GM10266 (cell line): ENCODE measurements at regions not wholly inside any gene's neighbourhood (a gene's known extent, or its start where the extent isn't known, plus 50 kb on each side); places are given as distances from the start of the nearest gene placed in this dataset.
A peak's percentile ranks its signal among the peaks of the same experiment; 100 is the strongest.
"Not testable (repeated sequence)": the region's sequence is repeated elsewhere in the genome, so short reads cannot be mapped to it uniquely, and the experiment has no call there.

Source experiments
- DNase-seq: peaks from one replicate; pipeline ENCODE4 v3.0.0; 2012; ENCODE audit errors: extremely low spot score
- TF ChIP-seq, protein P1 (sequence below): IDR thresholded peaks from 2 replicates; pipeline ENCODE4 v1.5.1; 2012; ENCODE audit warnings: mild to moderate bottlenecking, low read depth; ENCODE audit not compliant: control insufficient read depth, insufficient read depth; ENCODE audit errors: missing control alignments

DNA sequence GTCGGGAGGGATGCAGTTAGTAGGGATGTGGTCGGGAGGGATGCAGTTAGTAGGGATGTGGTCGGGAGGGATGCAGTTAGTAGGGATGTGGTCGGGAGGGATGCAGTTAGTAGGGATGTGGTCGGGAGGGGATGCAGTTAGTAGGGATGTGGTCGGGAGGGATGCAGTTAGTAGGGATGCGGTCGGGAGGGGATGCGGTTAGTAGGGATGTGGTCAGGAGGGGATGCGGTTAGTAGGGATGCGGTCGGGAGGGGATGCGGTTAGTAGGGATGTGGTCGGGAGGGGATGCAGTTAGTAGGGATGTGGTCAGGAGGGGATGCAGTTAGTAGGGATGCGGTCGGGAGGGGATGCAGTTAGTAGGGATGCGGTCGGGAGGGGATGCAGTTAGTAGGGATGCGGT is 96.2 kb downstream of the BDH1 start:
- not testable (repeated sequence) for DNase-seq

- DNase-seq = no peak
- TF ChIP-seq, protein P1, sequence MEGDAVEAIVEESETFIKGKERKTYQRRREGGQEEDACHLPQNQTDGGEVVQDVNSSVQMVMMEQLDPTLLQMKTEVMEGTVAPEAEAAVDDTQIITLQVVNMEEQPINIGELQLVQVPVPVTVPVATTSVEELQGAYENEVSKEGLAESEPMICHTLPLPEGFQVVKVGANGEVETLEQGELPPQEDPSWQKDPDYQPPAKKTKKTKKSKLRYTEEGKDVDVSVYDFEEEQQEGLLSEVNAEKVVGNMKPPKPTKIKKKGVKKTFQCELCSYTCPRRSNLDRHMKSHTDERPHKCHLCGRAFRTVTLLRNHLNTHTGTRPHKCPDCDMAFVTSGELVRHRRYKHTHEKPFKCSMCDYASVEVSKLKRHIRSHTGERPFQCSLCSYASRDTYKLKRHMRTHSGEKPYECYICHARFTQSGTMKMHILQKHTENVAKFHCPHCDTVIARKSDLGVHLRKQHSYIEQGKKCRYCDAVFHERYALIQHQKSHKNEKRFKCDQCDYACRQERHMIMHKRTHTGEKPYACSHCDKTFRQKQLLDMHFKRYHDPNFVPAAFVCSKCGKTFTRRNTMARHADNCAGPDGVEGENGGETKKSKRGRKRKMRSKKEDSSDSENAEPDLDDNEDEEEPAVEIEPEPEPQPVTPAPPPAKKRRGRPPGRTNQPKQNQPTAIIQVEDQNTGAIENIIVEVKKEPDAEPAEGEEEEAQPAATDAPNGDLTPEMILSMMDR = no peak
Observed at GRCh38 chr3:197458906-197459470, 96.8 kb downstream of the BDH1 start.

DNA sequence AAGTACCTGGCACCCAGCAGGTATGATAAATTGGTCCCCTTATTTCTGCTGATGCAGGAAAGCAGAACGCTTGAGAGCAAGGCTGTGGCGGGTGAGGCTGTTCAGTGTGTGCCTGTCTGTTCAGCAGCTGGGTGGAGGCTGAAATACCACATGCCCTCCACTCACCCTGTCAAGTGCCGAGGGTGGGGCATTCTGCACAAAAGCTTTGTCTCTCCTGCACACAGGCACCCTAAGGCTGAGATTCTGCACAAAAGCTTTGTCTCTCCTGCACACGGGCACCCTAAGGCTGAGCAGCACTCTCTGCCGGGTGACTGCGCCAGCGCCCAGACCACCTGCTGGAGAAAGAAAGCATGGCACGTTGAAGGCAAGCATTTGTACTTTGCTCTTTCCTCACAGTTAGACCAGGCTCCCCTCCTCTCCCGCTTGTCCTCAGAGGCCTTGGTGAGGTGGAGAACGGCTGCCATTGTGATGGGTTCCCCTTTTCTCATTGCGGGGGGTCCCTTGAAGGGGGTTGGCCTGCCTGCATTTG is 97.5 kb downstream of the BDH1 start:
- TF ChIP-seq, protein P1 = peak; percentile 52

DNA sequence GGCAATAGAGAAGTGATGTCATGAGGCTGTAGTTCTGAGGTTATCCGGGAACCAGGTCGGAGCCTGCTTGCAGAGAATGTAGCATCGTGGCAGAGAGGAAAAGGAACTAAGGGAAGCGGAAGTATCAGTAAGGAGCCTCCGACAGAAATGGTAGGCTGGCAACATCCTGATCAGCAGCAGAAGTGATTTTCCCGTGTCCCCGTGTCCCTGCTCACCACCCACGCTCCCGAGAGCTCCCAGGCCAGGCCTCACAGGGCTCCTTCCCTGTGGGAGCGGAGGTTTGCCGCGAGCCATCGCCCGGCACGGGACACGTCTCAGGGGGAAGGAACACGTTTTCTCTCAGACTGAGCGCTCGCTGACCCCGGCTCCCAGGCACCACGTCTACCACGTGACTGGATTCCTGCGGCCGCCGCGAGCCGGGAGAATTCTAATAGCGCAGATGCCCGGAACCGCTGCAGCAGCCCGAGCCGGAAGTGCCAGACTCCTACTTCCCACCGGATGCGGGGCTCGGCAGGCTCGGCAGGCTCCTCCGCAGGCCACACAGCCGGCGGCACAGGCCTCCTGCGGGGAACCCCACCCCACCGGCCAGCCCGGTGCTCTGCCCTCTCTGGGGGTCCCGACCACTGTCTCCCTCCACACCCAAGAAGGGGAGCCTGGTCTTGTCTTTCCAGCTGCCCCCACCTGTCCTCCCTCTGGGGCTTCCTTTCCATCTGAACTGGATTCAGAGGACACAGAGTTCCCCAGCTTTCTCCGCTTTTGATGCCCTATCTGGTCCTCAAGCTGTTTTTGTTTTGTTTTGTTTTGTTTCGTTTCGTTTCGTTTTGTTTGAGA is 99.3 kb downstream of the BDH1 start:
- TF ChIP-seq, protein P1 = no peak
- DNase-seq = peak; percentile 72

More for the DNA sequence above, 97.5 kb downstream of the BDH1 start:
- DNase-seq = peak; percentile 71

- not testable (repeated sequence) for DNase-seq
Observed at GRCh38 chr3:197454841-197455240, 100.9 kb downstream of the BDH1 start.

DNA sequence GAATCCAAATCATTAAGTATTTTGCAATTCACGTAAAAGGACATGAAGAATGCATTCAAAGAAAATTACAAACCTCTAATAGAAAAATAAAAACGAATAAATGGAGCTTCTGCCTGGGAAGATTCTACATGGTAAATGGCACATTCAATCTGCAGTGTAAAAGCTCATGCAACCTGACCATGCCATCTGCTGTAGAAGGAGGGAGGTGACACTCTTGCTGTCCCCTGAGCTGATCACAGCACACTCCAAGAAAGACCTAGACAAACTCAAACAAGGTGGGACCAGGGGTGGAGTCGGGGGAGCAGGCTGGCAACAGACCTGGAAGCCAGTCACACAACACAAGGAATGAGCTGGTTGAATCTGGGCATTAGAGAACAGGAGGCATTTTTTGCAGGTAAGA is 101.8 kb downstream of the BDH1 start:
- TF ChIP-seq, protein P1 = peak; percentile 65
- DNase-seq = peak; percentile 65

GRCh38 chr3:197450810-197451209 is 105.0 kb downstream of the BDH1 start:
- TF ChIP-seq, protein P1 = no peak
- DNase-seq = no peak

GRCh38 chr3:197450308-197450707 is 105.5 kb downstream of the BDH1 start:
- TF ChIP-seq, protein P1 = no peak

DNA sequence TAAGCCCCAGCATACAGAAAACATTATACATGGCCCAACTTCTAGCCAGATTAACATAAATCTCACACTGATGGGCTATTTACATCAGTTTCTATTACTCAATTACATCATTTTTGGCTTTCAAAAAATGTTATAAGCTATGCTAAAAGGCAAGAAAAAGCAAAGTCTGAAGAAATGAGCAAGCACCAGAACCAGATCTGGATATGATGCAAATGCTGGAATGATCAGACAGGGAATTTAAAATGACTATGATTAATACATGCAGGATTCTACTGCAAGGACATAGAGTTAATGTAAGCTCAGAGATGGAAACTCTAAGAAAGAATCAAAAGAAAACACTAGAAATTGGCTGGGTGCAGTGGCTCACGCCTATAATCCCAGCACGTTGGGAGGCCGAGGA is 106.6 kb downstream of the BDH1 start:
- not testable (repeated sequence) for DNase-seq

More at GRCh38 chr3:197450308-197450707, 105.5 kb downstream of the BDH1 start:
- no peak for DNase-seq

- not testable (repeated sequence) for DNase-seq
Observed at GRCh38 chr3:197447781-197448180, 108.0 kb downstream of the BDH1 start.
